ENCODE measurements at regions not wholly inside any gene's neighbourhood (a gene's known extent, or its start where the extent isn't known, plus 50 kb on each side); places are given as distances from the start of the nearest gene placed in this dataset.
"Not testable (repeated sequence)": the region's sequence is repeated elsewhere in the genome, so short reads cannot be mapped to it uniquely, and the experiment has no call there.

- H3K27me3 ChIP-seq; DNase-seq; H3K4me1 ChIP-seq; H3K27ac ChIP-seq; H3K4me3 ChIP-seq; H3K9me3 ChIP-seq (replicated peaks); H3K36me3 ChIP-seq: not testable (repeated sequence)
These were observed 67.9 kb upstream of the SMURF2 start for GRCh38 chr17:64730023-64730422.

DNA sequence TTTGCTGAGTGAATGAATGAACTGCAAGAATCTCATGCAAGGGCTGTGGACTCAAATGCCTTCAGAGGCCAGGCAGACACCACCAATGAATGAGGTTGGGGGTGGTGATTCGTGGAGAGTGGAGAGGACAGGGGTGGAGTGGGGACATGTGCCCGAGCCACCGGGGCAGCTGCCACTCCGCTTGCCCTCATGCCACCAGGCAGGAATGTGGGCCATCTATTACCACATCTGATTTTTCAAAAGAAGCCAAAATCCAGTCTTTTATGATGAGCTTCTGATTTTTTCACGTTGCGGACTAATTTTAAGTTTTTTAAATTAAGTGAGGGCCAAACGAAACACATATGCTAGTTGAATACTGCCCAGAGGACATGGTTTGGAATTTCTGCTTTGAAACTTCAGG, 67.1 kb upstream of the SMURF2 start:
- Histone ChIP-seq H3K9me3 (replicated peaks) (no peaks in the 10 kb centered on the region), H3K27ac (no peak overlapping the region), H3K4me3 (no peak overlapping the region), H3K27me3 (no peaks in the 10 kb centered on the region), H3K36me3 (no peaks in the 10 kb centered on the region), H3K4me1 (no peaks in the 10 kb centered on the region)
- DNase-seq = no peak

GRCh38 chr17:64728041-64728695, 66.1 kb upstream of the SMURF2 start:
- Histone ChIP-seq H3K9me3 (replicated peaks) (no peaks in the 10 kb centered on the region), H3K36me3 (no peaks in the 10 kb centered on the region), H3K27ac (no peak overlapping the region), H3K4me3 (no peak overlapping the region), H3K27me3 (no peaks in the 10 kb centered on the region), H3K4me1 (no peaks in the 10 kb centered on the region)
- no peak for DNase-seq

DNA sequence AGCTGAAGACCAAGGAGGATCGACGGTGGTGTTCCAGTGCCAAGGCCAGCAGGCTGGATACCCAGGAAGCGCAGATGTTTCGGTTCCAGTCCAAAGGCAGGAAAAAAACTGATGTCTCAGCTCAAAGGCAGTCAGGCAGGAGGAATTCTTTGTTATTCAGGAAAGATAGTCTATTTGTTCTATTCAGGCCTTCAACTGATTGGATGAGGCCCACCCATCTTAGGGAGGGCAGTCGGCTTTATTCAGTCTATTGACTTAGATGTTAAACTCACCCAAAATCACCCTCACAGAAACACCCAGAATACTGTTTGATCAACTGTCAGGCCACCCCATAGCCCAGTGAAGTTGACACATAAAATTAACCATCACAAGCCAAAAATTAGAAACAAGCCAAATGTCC, 63.9 kb upstream of the SMURF2 start:
- not testable (repeated sequence) for H3K27ac ChIP-seq; DNase-seq; H3K4me1 ChIP-seq; H3K27me3 ChIP-seq; H3K36me3 ChIP-seq; H3K4me3 ChIP-seq; H3K9me3 ChIP-seq (replicated peaks)

GRCh38 chr17:64724246-64724645, 62.1 kb upstream of the SMURF2 start:
- not testable (repeated sequence) for DNase-seq; H3K9me3 ChIP-seq (replicated peaks); H3K36me3 ChIP-seq; H3K27ac ChIP-seq; H3K27me3 ChIP-seq; H3K4me3 ChIP-seq; H3K4me1 ChIP-seq

- Histone ChIP-seq H3K27ac (no peak overlapping the region), H3K4me3 (no peak overlapping the region), H3K36me3 (no peaks in the 10 kb centered on the region), H3K27me3 (no peaks in the 10 kb centered on the region), H3K4me1 (no peaks in the 10 kb centered on the region), H3K9me3 (replicated peaks) (no peaks in the 10 kb centered on the region)
- no peak for DNase-seq
These were observed 61.7 kb upstream of the SMURF2 start for GRCh38 chr17:64723781-64724180.

GRCh38 chr17:64721556-64721955, 59.4 kb upstream of the SMURF2 start:
- not testable (repeated sequence) for H3K36me3 ChIP-seq; H3K4me3 ChIP-seq; H3K4me1 ChIP-seq; H3K27me3 ChIP-seq; H3K27ac ChIP-seq; H3K9me3 ChIP-seq (replicated peaks); DNase-seq

- H3K36me3 ChIP-seq; H3K9me3 ChIP-seq (replicated peaks); H3K27me3 ChIP-seq; H3K4me1 ChIP-seq; H3K4me3 ChIP-seq; H3K27ac ChIP-seq: not testable (repeated sequence)
- DNase-seq = peak; percentile 28 to 57
These were observed 58.1 kb upstream of the SMURF2 start for GRCh38 chr17:64720253-64720652.

GRCh38 chr17:64719517-64719916, 57.4 kb upstream of the SMURF2 start:
- H3K27ac ChIP-seq; H3K4me1 ChIP-seq; H3K9me3 ChIP-seq (replicated peaks); H3K4me3 ChIP-seq; H3K36me3 ChIP-seq; H3K27me3 ChIP-seq; DNase-seq: not testable (repeated sequence)

DNA sequence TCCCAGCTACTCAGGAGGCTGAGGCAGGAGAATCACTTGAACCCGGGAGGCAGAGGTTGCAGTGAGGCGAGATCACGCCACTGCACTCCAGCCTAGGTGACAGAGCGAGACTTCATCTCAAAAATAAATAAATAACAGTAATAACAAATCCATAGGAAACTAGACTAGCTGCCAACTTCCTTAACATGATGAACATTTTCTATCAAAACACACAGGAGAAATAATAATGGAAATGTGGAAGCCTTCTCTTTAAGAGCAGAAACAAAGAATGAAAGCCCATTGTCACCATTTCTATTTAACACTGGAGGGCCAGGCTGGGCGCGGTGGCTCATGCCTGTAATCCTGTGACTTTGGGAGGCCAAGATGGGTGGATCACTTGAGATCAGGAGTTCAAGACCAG, 56.7 kb upstream of the SMURF2 start:
- H3K4me1 ChIP-seq; DNase-seq; H3K27me3 ChIP-seq; H3K27ac ChIP-seq; H3K9me3 ChIP-seq (replicated peaks); H3K36me3 ChIP-seq; H3K4me3 ChIP-seq: not testable (repeated sequence)

DNA sequence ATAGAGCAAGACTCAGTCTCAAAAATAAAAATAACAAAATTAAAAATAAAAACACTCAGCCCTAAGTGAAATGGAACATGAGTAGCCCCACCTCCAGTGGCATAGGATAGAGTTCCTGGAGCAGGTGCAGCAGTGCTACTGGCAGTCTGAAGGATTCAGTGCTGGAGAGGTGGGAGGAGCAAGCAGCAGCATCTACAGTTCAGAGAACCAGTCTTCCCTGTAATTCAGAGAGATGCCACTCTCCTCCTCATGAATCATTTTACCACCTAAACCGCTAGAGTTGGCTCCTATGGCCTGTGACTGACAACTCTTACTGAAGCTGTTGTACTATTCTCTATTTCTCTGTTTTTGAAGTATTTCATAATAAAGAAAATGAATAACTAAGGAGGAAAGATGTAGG, 56.0 kb upstream of the SMURF2 start:
- peak in 1 of 2 experiments; percentile 45 for DNase-seq

GRCh38 chr17:64716496-64716895, 54.4 kb upstream of the SMURF2 start:
- not testable (repeated sequence) for H3K9me3 ChIP-seq (replicated peaks); H3K27ac ChIP-seq; H3K27me3 ChIP-seq; H3K4me3 ChIP-seq; H3K36me3 ChIP-seq; DNase-seq; H3K4me1 ChIP-seq

More for the DNA sequence above, 56.0 kb upstream of the SMURF2 start:
- no peaks in the 10 kb centered on the region for H3K36me3 ChIP-seq
- H3K4me1 ChIP-seq = no peaks in the 10 kb centered on the region
- H3K9me3 ChIP-seq (replicated peaks) = no peaks in the 10 kb centered on the region
- no peaks in the 10 kb centered on the region for H3K27me3 ChIP-seq
- H3K27ac ChIP-seq = no peak overlapping the region
- no peak overlapping the region for H3K4me3 ChIP-seq

DNA sequence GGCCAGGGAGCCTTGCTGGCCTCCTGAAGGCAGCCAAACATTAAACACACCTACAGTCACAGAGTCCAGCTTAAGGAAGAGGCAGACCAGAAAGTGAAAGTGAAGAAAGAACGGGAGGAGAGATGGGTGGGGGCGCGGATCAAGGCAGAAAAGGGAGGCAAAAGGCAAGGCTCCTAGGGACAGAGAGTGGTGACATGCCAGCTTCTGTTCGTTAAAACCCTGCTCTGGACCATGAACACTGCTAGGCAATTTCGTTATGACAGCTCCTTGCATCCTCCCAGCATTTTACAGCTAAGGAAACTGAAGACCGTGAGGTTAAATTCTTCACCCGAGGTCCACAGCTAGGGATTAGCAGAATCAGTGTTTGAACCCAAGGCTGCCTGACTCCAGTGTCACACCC, 51.7 kb upstream of the SMURF2 start:
- H3K4me1 ChIP-seq = peaks cover 12% of the 10 kb centered on the region
- not testable (repeated sequence) for H3K4me3 ChIP-seq; H3K27me3 ChIP-seq; H3K27ac ChIP-seq; DNase-seq; H3K36me3 ChIP-seq; H3K9me3 ChIP-seq (replicated peaks)

GRCh38 chr17:64712557-64713351, 50.6 kb upstream of the SMURF2 start:
- H3K27me3 ChIP-seq; DNase-seq; H3K9me3 ChIP-seq (replicated peaks); H3K36me3 ChIP-seq; H3K4me3 ChIP-seq; H3K27ac ChIP-seq: not testable (repeated sequence)
- peaks cover 20% of the 10 kb centered on the region for H3K4me1 ChIP-seq

All from SJCRH30 (cell line).